HL-60 (cell line): ENCODE measurements at regions not wholly inside any gene's neighbourhood (a gene's known extent, or its start where the extent isn't known, plus 50 kb on each side); places are given as distances from the start of the nearest gene placed in this dataset.

Source experiments
- DNase-seq, 2 experiments: peaks; one replicate each; pipeline ENCODE4 v3.0.0-alpha.2; 2010 to 2020; ENCODE audit warnings: low read depth in 1 of 2, low spot score in 1 of 2
- H3K27ac ChIP-seq: fragments of 250-450 bp; sonication (Bioruptor Pico); replicated peaks from 2 replicates; pipeline ENCODE4 v1.5.1; 2020; ENCODE audit warnings: mild to moderate bottlenecking, moderate library complexity
- H3K27me3 ChIP-seq: fragments of 250-450 bp; sonication (Bioruptor Pico); 2 replicates; pipeline ENCODE4 v1.5.1; 2021; ENCODE audit warnings: mild to moderate bottlenecking, moderate library complexity; ENCODE audit not compliant: insufficient read depth, poor library complexity, severe bottlenecking
- H3K4me3 ChIP-seq: replicated peaks from 2 replicates; pipeline ENCODE4 v1.5.1; 2011; ENCODE audit warnings: mild to moderate bottlenecking, control low read depth, low read length; ENCODE audit not compliant: insufficient read depth
- GABPA ChIP-seq: IDR thresholded peaks from 2 replicates; pipeline ENCODE4 v1.6.1; 2012; ENCODE audit warnings: low read depth
- POLR2AphosphoS5 ChIP-seq: IDR thresholded peaks from 2 replicates; pipeline ENCODE4 v1.6.1; 2012; ENCODE audit warnings: low read depth
- SPI1 ChIP-seq: IDR thresholded peaks from 2 replicates; pipeline ENCODE4 v1.6.1; 2012; ENCODE audit warnings: low read depth, mild to moderate bottlenecking, borderline replicate concordance
- TF ChIP-seq, protein P1 (sequence below): IDR thresholded peaks from one replicate; pipeline ENCODE4 v1.5.1; 2011; ENCODE audit warnings: low read length, control low read depth, inconsistent platforms; ENCODE audit not compliant: insufficient read depth
- TF ChIP-seq, protein P2 (sequence below): IDR thresholded peaks from 2 replicates; pipeline ENCODE4 v1.6.1; 2012; ENCODE audit warnings: low read depth; ENCODE audit not compliant: insufficient replicate concordance

DNA sequence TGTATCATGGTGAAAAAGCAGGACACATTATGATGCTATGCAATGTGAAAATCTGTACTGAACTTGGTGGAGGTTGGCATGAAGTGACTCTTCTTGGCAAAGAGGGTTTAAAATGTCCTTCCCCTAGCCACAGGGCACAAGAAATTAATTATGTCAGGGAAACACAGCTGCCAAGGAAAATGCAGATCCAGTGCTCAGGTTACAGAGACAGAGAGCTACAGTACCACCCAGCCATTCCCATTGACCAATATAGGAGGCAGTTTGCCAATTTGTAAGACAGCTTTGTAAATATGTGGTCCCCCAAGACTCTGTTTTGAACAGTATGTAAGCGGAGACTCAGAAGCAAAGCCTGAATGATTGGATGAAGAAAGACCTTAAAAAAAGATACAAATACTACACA lies 69.4 kb upstream of the KLF12 start:
- no peak overlapping the region for H3K27ac ChIP-seq
- DNase-seq, result no peak
- H3K27me3 ChIP-seq, result no peaks in the 10 kb centered on the region
- TF ChIP-seq GABPA, result no peak
- TF ChIP-seq, protein P1, sequence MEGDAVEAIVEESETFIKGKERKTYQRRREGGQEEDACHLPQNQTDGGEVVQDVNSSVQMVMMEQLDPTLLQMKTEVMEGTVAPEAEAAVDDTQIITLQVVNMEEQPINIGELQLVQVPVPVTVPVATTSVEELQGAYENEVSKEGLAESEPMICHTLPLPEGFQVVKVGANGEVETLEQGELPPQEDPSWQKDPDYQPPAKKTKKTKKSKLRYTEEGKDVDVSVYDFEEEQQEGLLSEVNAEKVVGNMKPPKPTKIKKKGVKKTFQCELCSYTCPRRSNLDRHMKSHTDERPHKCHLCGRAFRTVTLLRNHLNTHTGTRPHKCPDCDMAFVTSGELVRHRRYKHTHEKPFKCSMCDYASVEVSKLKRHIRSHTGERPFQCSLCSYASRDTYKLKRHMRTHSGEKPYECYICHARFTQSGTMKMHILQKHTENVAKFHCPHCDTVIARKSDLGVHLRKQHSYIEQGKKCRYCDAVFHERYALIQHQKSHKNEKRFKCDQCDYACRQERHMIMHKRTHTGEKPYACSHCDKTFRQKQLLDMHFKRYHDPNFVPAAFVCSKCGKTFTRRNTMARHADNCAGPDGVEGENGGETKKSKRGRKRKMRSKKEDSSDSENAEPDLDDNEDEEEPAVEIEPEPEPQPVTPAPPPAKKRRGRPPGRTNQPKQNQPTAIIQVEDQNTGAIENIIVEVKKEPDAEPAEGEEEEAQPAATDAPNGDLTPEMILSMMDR, result no peak
- no peak for TF ChIP-seq SPI1
- TF ChIP-seq, protein P2, sequence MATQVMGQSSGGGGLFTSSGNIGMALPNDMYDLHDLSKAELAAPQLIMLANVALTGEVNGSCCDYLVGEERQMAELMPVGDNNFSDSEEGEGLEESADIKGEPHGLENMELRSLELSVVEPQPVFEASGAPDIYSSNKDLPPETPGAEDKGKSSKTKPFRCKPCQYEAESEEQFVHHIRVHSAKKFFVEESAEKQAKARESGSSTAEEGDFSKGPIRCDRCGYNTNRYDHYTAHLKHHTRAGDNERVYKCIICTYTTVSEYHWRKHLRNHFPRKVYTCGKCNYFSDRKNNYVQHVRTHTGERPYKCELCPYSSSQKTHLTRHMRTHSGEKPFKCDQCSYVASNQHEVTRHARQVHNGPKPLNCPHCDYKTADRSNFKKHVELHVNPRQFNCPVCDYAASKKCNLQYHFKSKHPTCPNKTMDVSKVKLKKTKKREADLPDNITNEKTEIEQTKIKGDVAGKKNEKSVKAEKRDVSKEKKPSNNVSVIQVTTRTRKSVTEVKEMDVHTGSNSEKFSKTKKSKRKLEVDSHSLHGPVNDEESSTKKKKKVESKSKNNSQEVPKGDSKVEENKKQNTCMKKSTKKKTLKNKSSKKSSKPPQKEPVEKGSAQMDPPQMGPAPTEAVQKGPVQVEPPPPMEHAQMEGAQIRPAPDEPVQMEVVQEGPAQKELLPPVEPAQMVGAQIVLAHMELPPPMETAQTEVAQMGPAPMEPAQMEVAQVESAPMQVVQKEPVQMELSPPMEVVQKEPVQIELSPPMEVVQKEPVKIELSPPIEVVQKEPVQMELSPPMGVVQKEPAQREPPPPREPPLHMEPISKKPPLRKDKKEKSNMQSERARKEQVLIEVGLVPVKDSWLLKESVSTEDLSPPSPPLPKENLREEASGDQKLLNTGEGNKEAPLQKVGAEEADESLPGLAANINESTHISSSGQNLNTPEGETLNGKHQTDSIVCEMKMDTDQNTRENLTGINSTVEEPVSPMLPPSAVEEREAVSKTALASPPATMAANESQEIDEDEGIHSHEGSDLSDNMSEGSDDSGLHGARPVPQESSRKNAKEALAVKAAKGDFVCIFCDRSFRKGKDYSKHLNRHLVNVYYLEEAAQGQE, result no peak
- no peak for TF ChIP-seq POLR2AphosphoS5
- H3K4me3 ChIP-seq, result no peak overlapping the region

DNA sequence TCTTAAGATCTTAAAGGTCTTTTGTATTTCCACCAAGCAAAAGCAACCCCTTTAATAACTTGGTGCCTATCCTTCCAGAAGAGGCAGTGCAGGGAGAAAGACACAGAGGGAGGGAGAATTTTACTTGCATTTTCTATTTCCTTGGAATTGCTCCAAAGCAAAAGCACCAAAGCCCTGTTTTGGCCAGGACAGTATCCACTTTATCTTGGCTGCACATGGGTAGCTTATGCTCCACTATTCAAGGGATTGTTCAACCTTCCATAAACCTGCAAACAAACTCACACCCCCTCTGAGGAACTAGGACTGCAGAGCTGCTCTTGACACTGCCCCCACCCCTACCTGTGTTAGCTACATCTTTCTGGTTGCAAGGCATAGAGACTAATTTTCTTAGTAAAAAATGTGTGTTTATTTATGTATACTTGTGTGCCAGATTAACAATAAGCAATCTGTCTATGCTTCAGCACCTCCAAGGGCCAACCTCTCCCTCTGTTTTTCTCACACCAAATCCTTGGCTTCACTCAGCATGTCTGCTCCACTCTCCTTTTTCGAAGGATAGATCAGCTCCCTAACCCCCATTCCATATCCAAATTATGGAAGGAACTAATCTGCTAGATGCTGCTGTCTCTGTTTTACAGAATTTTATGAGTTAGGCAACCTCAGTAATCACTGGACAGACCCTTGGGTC lies 68.1 kb upstream of the KLF12 start:
- no peak for DNase-seq
- Histone ChIP-seq H3K27ac (no peak overlapping the region), H3K4me3 (no peak overlapping the region), H3K27me3 (no peaks in the 10 kb centered on the region)
- no peak for TF ChIP-seq POLR2AphosphoS5

DNA sequence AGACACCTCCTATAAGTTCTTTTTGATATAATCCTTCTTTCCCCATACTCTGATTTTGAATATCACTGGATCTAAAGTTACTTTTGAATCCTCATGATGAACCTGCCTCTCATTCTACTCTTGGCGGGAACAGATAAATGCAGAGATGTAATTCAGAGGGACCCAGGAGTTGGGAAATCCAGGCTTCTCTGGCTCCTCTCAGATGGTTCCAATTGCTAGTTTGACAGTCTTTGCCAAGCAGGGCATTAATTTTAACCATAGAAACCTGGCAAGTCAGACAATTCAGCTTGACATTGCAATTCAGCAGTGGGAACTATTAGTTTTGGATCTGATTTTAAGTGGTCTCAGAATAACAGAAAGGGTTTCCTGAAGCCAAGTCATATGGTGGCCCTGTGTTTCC lies 67.3 kb upstream of the KLF12 start:
- TF ChIP-seq SPI1 (no peak), POLR2AphosphoS5 (no peak), GABPA (no peak)
- TF ChIP-seq, protein P1, result no peak
- TF ChIP-seq, protein P2, result no peak
- DNase-seq, result no peak
- no peak overlapping the region for H3K4me3 ChIP-seq
- no peaks in the 10 kb centered on the region for H3K27me3 ChIP-seq
- no peak overlapping the region for H3K27ac ChIP-seq

DNA sequence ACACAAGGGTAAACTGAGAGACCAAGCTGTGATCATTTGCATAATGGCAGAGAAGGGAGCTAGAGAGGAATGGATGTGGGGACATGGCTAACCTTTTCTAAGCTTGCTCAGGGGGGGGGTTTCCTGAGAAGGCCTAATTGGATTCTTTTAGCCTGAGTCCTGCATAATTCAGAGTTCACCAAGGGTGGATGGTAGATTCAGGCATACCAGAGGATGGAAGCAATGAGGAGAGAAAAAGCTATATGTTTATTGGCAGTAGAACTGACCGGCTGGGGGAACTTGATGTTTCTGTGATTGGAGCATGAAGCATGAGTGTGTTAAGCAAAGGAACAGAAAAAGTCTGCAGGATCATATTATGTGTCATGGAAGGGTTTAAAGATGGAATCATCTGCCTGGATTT lies 65.9 kb upstream of the KLF12 start:
- no peak overlapping the region for H3K27ac ChIP-seq
- TF ChIP-seq POLR2AphosphoS5, result no peak
- TF ChIP-seq SPI1, result no peak
- no peak for TF ChIP-seq GABPA
- TF ChIP-seq, protein P1, result no peak
- TF ChIP-seq, protein P2, result no peak
- H3K27me3 ChIP-seq, result no peaks in the 10 kb centered on the region
- no peak for DNase-seq
- H3K4me3 ChIP-seq, result no peak overlapping the region
